Stimulated activated CD8-positive, alpha-beta memory T cell treated with anti-CD3 and anti-CD28 coated beads, Interleukin-2, amount 100 ng/mL, for 48 hours (primary cell): ENCODE measurements at regions not wholly inside any gene's neighbourhood (a gene's known extent, or its start where the extent isn't known, plus 50 kb on each side); places are given as distances from the start of the nearest gene placed in this dataset.
"Not testable (repeated sequence)": the region's sequence is repeated elsewhere in the genome, so short reads cannot be mapped to it uniquely, and the experiment has no call there.

Experiments
- DNase-seq, 2 donors: peaks; one replicate each; pipeline ENCODE4 v3.0.0-alpha.2; 2020; ENCODE audit warnings: low read depth in 2 of 2

DNA sequence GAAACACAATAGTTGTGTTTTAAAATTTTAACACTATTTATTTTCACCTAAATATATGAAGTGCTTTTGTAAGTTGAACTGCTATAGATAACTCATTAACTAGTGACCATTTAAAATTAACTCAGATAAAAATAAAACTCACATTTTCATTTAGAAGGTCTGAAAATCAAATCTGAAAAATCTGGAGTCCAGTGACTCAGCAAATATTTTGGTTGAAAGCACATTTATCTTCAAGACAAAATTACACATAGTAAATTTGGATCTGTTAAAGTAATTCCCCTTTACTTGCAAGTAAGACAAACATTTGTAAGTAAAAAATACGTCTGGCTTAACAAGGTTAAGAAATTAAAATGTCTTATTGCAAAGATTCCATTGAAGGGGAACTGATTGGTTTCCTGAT is 589.1 kb downstream of the TRIML1 start:
- no peak for DNase-seq

DNA sequence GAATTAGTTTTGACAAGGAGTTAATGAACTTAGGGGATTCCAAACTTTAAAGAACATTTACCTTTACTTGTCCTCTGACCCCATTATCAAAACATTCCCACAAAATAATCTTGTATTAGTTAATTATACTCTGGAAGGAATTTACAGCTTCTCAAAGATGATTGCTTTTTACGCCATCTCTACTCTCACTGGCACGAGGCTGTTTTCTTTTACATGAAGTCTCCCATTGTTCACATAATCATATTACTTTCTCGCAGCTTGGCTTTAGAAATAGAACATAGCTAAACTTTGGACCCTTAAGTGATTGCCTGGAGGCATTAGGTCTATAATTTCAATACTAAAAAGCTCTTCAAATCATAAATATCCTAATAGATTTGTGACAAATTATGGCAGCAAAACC is 592.9 kb downstream of the TRIML1 start:
- DNase-seq = no peak

DNA sequence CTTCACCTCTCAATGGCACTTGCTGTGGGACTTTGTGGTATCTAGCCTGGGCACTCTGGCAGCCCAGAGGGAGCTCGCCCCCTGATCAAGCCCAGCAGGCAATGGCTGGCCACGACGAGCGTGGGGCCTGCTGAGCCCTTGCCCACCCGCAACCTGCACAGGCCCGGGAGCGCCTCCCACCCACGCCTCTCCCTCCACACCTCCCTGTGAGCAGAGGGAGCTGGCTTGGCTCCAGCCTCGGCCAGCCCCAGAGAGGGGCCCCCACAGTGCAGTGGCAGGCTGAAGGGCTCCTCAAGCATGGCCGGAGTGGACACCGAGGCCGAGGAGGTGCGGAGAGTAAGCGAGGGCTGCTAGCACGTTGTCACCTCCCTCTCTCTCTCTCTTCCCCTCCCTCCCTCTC is 595.8 kb downstream of the TRIML1 start:
- no peak for DNase-seq

DNA sequence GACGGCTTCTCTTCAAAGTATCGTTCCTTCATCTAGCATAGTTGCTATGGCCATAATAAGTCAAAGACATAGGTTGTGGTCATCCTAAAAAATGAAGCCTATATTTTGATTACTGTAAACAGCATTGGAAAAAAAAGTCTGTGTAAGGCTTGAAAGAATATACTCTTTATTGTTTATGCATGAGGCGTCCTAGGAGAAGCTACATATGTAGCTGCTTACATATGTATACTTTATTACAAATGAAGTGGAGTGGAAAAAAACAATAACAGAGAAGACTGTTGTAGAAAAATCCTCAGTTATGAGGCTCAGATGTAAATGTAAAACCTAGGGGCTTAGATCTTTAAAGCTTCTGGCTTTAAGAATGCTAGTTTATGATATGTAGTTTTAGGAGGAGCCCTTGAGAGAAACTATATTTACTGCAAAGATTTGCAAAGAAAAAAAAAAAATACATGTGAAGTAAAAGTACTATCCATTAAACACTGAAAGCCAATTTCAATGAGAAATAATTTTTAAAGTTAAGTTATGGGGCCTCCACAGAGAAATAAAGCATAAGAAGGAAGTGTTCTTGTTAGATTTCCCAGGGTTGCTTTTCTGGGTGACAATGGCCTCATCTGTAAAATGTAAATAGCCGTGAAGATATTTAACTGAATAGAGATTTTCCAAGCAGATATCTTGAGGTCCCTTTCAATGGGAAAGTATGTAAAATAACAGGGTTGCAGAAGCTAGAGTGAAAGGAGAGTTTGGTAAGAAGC is 598.2 kb downstream of the TRIML1 start:
- DNase-seq = no peak

DNA sequence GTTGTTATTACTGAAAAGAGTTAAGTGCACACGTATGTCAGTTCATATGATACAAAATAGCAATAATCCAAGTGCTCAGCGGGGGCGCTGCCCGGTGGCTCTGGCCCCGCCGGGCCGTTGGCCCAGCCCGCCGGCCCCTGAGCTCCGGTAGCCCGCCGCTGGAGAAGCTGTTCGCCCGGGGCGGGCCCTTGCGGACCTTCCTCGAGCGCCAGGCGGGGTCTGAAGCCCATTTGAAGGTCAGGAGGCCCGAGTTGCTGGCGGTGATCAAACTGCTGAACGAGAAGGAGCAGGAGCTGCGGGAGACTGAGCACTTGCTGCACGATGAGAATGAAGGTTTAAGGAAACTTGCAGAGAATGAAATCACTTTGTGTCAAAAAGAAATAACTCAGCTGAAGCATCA is 599.0 kb downstream of the TRIML1 start:
- DNase-seq = not testable (repeated sequence)

DNA sequence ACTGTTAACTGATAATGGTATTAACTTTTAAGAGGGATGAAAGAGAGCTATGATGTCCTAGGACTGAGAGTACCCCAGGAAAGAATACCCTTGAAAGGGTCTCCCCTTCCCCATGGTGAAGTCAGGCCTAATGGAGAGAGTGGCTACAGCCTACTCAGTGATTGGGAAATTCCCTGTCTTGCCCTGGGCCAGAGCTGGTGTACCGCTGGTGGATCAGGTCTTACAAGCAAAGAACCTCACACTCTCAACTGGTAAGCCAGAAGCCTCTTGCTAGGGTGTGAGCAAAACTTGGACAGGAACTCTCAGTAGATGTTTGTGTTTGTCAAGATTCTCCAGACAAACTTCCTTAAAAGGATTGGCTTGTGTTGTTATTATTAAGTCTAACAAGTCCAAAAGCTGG is 600.9 kb downstream of the TRIML1 start:
- not testable (repeated sequence) for DNase-seq

DNA sequence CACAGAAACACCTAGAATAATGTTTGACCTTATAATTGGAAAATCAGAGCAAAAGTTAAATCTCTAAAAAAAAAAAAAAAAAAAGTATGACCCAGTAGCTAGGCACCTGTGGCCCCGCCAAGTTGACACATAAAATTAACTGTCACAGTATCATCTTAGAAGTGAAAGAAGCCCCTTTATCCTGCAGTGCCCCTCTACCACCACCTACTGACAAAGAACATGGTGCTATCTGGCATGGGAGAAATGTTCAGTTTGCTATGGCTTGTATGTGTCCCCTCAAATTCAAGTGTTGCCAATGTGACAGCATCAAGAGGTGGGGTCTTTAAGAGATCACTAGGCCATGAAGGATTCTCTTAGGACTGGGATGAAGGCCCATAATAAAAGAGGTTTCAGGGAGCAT is 601.5 kb downstream of the TRIML1 start:
- not testable (repeated sequence) for DNase-seq

DNA sequence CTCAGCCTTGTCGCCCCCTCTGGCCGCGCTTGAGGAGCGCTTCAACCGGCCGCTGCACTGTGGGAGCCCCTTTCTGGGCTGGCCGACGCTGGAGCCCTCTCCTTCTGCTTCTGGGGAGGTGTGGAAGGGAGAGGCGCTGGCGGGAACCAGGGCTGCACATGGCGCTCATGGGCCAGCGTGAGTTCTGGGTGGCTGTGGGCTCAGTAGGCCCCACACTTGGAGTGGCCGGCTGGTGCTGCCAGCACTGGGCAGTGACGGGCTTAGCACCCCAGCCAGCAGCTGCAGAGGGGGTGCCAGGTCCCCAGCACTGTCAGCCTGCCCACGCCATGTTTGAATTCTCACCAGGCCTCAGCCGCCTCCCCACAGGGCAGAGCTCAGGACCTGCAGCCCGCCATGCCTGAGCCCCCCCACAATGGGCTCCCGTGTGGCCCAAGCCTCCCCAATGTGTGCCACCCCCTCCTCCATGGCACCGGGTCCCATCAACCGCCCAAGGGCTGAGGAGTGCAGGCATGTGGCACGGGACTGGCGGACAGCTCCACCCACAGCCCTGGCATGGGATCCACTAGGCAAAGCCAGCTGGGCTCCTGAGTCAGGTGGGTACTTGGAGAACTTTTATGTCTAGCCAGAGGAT is 615.2 kb downstream of the TRIML1 start:
- no peak for DNase-seq

DNA sequence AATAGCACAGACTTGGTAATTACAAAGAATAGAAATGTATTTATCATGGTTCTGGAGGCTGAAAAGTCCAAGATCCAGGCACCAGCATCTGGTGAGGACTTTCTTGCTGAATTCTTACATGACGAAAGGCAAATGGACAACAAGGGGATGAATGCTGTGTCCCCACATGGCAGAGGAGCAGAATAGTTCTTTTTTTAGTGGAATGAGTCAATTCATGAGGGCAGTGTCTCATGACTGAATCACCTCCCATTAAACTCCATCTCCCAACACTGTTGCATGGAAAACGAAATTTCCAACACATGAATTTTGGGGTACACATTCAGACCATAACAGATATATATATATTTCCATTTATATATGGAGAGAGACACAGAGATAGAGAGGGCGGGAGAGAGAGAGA is 628.3 kb downstream of the TRIML1 start:
- no peak for DNase-seq

DNA sequence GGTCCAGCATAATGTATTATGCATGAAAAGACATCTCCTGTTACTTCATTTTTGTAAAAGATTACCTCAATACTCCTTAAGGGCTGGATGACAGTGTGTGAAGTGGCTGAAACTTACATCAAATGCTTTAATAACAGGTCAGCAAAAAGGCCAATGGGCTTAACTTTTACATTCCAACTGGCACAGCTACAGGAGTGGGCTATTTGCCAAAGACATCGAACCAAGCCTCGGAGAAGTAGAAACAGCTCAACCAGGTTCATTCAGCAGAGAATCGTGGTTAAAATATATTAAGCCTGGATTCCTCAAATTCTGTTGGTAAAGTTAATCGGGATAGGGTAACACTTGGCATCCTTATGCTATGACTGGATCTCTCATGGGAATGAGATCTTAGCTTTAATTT is 639.7 kb downstream of the TRIML1 start:
- DNase-seq = no peak

DNA sequence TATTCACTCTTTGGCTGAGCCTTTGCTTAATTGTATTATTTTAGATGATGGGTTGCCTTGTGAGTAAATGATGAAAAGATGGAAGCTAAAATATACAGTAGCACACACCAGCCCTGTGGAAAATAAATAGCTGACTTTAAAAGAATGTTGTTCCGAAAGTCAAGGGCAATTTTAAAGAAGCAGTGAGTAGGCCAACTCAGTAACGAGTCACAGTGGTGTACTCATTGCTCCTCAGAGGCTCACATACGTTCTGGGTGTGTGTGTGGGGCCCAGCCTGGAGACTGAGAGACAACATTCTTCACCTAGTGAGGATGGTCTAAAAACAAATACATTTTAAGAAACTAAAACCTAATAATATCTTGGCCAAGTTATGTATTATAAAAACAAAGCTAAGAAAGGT is 640.3 kb downstream of the TRIML1 start:
- no peak for DNase-seq

DNA sequence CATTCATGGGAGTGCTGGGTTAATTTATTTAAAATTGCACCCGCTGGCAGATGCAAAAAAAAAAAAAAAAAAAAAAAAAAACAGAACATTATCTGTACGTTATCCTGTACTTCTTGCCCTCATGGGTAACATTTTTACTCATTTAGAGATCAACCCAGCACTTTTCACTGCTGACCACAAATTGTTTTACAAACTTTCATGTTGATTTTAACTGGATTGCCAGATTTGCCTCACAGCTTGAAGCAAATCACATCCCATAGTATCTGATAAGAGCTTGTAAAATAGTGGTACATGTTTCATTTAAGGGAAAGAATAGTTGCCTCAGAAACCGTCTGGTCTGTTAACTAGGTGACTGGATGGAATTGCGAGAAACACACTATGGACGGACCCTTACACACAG is 640.8 kb downstream of the TRIML1 start:
- DNase-seq = no peak

DNA sequence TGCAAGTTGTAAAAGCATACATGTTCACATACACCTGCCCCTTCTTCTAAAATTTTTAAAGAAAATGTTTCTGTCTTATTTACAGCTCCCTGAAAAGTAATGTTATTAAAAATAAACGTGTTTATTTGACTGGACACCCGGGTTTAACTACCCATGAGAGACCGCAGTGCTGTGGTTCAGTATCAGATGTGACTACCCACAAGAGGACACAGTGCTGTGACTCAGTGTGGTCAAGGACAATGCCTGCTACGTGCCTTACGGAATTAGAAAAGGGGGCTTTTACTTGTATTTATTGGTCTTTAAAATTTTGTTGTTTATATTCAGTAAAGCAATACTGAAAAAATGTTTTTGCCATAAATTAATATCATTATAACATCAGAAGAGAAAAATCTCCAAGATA is 641.4 kb downstream of the TRIML1 start:
- DNase-seq = no peak

DNA sequence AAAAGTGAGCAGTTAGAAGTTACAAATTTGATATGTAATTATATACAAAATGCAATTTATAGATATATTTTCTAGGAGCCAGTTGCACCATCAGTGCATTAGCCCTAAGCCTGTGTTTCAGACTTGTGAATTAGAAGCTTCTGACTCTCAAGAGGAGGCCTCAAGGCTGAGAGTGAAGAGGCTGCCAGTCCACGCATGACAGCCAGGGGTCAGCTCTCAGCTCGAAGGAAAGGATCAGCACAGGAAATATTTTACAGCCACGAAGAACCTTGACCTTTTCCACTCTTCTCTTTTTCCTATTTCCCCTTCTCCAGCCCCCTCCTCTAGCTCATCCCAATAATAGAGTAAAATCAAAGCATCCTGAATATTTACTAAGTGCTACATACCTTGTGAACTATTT is 642.4 kb downstream of the TRIML1 start:
- DNase-seq = no peak

DNA sequence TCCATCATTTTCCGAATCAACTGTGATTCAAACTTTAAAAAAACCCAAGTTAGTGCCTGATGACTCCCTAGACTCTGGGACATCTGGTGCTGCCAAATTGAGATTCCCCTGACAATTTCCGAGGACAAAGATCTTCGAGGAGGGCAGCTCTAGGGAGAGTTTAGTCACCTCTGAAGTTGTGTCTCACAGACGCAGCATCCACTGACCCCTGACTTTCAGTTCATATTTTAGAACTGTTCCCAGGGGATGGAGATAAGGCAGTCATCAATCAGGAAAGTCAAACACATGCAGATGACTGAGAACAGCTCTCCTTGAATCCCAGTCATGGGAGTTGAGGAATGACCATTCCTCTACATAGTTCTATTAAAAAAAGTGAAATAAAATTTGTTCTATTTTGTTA is 643.9 kb downstream of the TRIML1 start:
- DNase-seq = no peak

DNA sequence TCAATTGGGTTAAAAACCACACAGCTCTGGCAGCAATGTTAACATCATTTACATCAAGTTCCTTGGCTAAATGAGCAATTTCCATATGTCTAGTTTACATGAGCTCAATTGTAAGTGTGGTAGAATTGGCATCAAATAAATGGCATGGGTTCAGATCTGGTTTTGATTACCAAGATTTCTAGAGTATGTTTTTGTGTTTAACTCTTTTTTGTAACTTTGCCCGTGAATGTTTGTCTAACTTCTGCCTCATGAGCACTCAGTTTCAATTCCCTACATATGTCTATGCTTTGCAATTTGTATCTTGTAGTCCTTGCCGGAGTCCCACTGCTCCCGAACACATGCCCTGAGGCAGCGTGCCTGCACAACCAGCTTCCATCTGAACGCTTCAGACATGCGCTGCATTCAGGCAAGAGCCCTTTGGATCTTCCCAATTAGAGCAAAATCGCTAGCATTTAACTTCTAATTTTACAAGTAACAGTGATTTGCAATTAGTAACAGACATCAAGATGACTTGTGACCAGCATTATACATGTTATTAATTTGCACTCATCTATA is 644.4 kb downstream of the TRIML1 start:
- no peak for DNase-seq

DNA sequence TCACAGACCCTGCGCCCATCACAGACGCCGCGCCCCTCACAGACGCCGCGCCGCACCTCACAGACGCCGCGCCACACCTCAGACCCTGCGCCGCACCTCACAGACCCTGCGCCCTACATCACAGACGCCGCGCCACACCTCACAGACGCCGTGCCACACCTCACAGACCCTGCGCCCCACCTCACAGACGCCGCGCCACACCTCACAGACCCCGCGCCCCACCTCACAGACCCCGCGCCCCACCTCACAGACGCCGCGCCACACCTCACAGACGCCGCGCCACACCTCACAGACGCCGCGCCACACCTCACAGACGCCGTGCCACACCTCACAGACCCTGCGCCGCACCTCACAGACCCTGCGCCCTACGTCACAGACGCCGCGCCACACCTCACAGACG is 657.4 kb downstream of the TRIML1 start:
- DNase-seq = not testable (repeated sequence)

DNA sequence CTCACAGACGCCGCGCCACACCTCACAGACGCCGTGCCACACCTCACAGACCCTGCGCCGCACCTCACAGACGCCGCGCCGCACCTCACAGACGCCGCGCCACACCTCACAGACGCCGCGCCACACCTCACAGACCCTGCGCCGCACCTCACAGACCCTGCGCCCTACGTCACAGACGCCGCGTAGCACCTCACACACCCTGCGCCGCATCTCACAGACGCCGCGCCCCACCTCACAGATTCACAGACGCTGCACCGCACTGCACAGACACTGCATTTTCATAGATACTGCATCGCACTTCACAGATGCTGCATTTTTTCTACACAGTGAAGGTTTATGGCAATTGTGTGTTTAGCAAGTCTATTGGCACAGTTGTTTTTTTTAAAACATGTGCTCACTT is 657.8 kb downstream of the TRIML1 start:
- DNase-seq = not testable (repeated sequence)

DNA sequence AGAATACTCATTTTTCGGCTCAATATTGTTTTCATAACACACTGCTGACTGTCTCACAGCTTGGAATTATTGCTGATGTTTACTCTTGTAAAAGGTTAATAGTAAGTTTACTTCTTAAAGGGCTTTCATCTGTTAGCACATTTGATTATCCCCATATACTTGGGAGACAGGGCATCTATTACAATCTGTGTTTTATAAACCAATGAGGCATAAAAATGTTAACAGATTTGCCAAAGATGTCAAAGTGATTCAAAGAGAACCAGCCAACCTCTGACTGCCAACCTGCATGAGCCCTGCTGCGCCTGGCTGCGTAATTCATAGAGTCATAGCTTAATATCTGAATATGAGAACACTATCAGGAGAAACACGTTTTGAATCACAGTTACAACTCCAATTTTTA is 665.6 kb downstream of the TRIML1 start:
- DNase-seq = no peak

DNA sequence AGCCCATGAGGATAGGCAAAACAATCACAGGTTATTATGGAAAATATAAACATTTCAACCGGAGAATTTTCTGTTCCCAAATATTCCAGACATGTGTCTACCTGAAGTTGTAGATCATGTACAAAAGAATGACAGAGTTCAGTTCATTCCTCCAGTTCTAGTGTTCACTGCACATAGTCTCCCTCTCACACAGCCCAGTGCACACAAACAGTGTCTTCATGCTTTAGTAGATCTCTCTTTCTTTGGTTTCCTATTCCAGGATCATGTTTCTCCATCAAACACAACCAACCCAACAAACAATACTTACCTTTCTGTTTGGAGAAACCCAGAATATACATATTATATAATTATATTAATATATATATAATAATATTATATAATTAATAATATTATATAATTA is 671.9 kb downstream of the TRIML1 start:
- DNase-seq = no peak

DNA sequence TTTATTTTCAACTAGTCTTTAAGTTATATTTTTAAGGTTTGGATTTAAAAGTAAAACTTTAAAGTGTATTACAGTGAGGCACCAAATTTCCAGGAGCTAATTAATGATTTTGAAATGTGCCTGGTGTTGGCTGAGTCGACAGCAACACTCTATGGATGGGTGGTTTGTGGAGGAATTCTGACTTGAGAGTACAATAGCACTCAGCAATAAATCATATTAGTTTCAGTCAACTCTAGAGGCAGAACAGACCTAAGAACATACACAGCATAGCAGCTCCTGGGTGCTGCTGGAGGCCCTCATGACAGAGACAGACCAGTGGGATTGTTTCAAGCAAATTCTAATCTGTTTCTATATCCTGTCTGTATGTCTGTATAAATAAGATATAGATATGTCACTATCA is 673.4 kb downstream of the TRIML1 start:
- no peak for DNase-seq

DNA sequence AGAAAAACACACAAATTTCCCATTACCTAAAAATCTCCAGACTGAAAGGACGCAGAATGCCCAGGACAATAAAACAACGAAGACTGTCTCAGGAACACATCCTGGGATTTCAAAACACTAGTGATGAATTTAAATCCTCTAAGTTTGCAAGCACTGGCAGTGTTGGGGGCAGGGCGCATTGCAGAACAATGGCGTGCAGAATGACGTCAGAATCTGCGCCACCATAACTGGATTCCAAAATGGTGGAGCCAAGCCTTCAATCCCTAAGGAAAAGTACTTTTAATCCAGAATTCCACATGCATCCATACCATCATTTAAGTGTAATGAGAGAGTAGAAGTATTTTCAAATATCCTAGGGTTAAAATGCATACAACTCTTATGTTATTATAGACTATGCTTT is 679.1 kb downstream of the TRIML1 start:
- no peak for DNase-seq

DNA sequence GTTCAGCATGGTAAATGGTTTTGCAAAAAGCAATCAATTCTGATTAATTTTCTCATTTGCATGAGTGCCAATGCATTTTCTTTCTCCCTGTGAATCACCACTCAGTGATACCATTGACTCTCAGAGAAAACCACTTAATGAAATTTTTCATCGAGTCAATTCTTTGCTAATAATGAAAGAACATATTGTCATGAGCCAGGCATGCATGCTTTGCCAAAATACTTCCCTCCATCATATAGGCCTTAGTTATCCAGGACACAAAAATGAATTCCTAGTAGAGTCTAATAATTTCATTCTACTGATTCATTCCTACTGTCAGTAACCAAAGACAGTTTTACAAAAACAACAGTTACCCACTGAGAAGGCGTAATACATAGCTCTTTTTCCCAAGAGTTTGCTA is 680.0 kb downstream of the TRIML1 start:
- no peak for DNase-seq

DNA sequence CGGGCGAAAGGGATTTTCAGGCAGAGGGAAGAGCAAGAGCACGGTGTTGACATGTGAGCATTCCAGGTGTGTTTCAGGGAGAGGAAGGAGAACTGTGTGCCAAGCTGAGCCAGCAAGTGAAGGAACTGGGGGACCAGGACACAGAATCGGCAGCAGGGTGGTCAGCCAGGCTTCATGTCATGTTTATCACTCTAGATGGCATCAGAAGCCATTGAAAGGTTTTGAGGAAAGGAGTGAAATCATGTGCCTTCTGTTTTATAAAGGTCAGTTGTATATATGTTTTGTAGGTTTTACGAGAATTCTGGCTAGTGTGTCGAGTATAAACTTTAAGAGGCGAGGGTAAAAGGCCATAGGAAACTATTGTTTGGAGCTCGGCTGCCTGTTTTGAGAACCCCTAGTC is 682.3 kb downstream of the TRIML1 start:
- DNase-seq = no peak
